SK-N-SH treated with all-trans-retinoic acid at 6 μM for 48 hours (cell line): ENCODE measurements at regions not wholly inside any gene's neighbourhood (a gene's known extent, or its start where the extent isn't known, plus 50 kb on each side); places are given as distances from the start of the nearest gene placed in this dataset.

ENCODE experiments used
- ATAC-seq: fragments of 200-7000 bp; cut with Tn5 transposase; 3 replicates; pipeline ENCODE4 v1.9.1; 2020; ENCODE audit warnings: mild to moderate bottlenecking, moderate library complexity
- CSDC2 ChIP-seq: fragments of 250-450 bp; sonication (Bioruptor Pico); IDR thresholded peaks from 2 replicates; pipeline ENCODE4 v1.5.0; 2020; ENCODE audit warnings: mild to moderate bottlenecking, moderate library complexity
- ESRRG ChIP-seq: fragments of 250-450 bp; sonication (Bioruptor Pico); IDR thresholded peaks from 2 replicates; pipeline ENCODE4 v1.6.1; 2021; ENCODE audit warnings: mild to moderate bottlenecking
- GLIS3 ChIP-seq: fragments of 250-450 bp; sonication (Bioruptor Pico); IDR thresholded peaks from 2 replicates; pipeline ENCODE4 v1.5.0; 2020; ENCODE audit warnings: mild to moderate bottlenecking, moderate library complexity
- OSR1 ChIP-seq: fragments of 250-450 bp; sonication (Bioruptor Pico); IDR thresholded peaks from 2 replicates; pipeline ENCODE4 v1.8.0; 2022; ENCODE audit warnings: moderate library complexity, mild to moderate bottlenecking, inconsistent platforms
- PPARA ChIP-seq: fragments of 250-450 bp; sonication (Bioruptor Pico); IDR thresholded peaks from 2 replicates; pipeline ENCODE4 v1.5.0; 2020; ENCODE audit warnings: mild to moderate bottlenecking, borderline replicate concordance
- SNAI2 ChIP-seq: fragments of 250-450 bp; sonication (Bioruptor Pico); IDR thresholded peaks from 2 replicates; pipeline ENCODE4 v1.5.0; 2020; ENCODE audit warnings: mild to moderate bottlenecking, moderate library complexity
- TCF4 ChIP-seq: fragments of 250-450 bp; sonication (Bioruptor Pico); IDR thresholded peaks from 2 replicates; pipeline ENCODE4 v1.8.0; 2021; ENCODE audit warnings: mild to moderate bottlenecking, moderate library complexity, borderline replicate concordance
- ZFP30 ChIP-seq: fragments of 450-650 bp; formaldehyde crosslinking; IDR thresholded peaks from 2 replicates; pipeline ENCODE4 v1.5.0; 2022; ENCODE audit warnings: mild to moderate bottlenecking, moderate library complexity
- ZNF565 ChIP-seq: fragments of 450-650 bp; formaldehyde crosslinking; conservative IDR thresholded peaks from 2 replicates; pipeline ENCODE4 v1.5.0; 2020; ENCODE audit warnings: low read depth, mild to moderate bottlenecking, moderate library complexity
- ZNF70 ChIP-seq: fragments of 450-650 bp; formaldehyde crosslinking; IDR thresholded peaks from 2 replicates; pipeline ENCODE4 v1.5.0; 2020; ENCODE audit warnings: mild to moderate bottlenecking, moderate library complexity
- TF ChIP-seq, protein P1 (sequence below): fragments of 250-450 bp; sonication (Bioruptor Pico); IDR thresholded peaks from 2 replicates; pipeline ENCODE4 v1.5.1; 2021; ENCODE audit warnings: mild to moderate bottlenecking, moderate library complexity

GRCh38 chrX:114372937-114373336 lies 210.9 kb upstream of the HTR2C start:
- no peak for TF ChIP-seq ESRRG (CRISPR knock-in tag)
- no peak for TF ChIP-seq ZNF565 (CRISPR knock-in tag)
- TF ChIP-seq ZFP30 (CRISPR knock-in tag): no peak
- TF ChIP-seq OSR1 (CRISPR knock-in tag): no peak
- TF ChIP-seq, protein P1, sequence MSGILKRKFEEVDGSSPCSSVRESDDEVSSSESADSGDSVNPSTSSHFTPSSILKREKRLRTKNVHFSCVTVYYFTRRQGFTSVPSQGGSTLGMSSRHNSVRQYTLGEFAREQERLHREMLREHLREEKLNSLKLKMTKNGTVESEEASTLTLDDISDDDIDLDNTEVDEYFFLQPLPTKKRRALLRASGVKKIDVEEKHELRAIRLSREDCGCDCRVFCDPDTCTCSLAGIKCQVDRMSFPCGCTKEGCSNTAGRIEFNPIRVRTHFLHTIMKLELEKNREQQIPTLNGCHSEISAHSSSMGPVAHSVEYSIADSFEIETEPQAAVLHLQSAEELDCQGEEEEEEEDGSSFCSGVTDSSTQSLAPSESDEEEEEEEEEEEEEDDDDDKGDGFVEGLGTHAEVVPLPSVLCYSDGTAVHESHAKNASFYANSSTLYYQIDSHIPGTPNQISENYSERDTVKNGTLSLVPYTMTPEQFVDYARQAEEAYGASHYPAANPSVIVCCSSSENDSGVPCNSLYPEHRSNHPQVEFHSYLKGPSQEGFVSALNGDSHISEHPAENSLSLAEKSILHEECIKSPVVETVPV (CRISPR knock-in tag): no peak
- TF ChIP-seq CSDC2 (CRISPR knock-in tag): no peak
- no peak for TF ChIP-seq SNAI2 (CRISPR knock-in tag)
- no peak for TF ChIP-seq GLIS3 (CRISPR knock-in tag)
- no peak for TF ChIP-seq ZNF70
- no peak for ATAC-seq

DNA sequence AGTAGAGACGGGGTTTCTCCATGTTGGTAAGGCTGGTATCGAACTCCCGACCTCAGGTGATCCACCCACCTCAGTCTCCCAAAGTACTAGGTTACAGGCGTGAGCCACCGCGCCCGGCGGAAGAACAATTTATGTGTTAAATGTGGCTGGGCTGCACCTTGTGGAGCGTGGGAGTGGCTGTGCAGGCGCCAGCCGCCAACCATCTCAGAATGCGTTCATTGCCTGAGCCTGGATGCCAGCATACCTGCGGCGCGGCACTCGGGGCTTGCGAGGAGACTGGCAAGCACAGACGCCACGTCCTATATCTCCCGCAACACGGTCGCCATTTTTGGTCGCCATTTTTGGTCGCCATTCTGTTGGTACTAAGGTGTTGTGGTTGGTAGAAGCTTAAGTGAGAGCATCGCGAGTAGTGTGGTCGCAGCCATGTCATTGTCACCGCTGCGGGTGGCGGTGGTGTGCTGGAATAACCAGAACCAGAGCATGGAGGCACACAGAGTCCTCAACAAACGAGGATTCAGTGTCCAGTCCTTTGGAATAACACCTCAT lies 193.6 kb upstream of the HTR2C start:
- TF ChIP-seq TCF4 (CRISPR knock-in tag) (no peak), CSDC2 (CRISPR knock-in tag) (no peak), PPARA (no peak), ZFP30 (CRISPR knock-in tag) (no peak), ESRRG (CRISPR knock-in tag) (no peak)
- ATAC-seq: no peak
